ENCODE measurements at regions not wholly inside any gene's neighbourhood (a gene's known extent, or its start where the extent isn't known, plus 50 kb on each side); places are given as distances from the start of the nearest gene placed in this dataset.

GRCh38 chr1:5501206-5501930 lies 490.9 kb downstream of the NPHP4 start:
- DNase-seq (ENCODE audit: low read depth in 3 of 3) = no peak

- no peak for DNase-seq (ENCODE audit: low read depth in 3 of 3)
These were observed 491.7 kb downstream of the NPHP4 start for GRCh38 chr1:5500541-5500940.

GRCh38 chr1:5497503-5497902 lies 494.7 kb downstream of the NPHP4 start:
- no peak for DNase-seq (ENCODE audit: low read depth in 3 of 3)

DNA sequence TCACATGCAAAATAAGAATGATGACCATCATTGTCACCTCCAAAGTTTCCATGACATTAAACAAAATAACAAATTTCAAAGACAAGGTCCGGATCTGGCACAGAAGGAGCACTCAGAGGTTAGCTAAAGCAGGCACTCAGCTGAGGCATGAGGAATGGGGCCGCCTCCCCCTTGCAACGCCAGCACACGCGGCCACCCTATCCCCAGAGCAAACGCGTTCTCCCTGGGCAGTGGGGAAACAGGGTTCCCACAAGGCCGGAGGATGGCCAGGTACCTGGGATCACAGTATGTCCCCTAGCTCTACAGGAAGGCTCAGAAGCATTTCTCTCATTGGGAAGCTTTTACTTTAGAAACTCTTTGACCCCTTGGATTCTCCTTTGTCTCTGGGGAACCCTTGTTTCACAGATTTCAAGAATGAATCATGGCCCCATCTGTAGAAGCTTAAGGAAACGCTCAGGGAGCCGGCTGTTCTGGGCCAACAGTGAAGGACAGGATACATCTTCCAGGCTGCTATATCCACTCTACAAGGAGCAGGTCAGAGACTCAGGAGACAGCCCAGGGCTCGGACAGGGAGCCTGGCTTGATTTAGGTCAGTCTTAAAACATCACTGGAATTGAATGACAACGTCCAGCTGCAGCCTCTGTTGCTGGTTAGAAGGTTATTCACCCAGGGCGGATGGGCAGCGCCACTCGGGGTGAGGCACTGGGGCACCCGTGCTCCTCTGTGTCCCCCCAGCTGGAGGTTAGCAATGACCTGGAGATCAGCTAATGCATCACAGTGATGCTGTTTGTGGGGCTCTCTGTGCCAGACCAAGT lies 496.4 kb downstream of the NPHP4 start:
- DNase-seq (ENCODE audit: low read depth in 3 of 3) = no peak

DNA sequence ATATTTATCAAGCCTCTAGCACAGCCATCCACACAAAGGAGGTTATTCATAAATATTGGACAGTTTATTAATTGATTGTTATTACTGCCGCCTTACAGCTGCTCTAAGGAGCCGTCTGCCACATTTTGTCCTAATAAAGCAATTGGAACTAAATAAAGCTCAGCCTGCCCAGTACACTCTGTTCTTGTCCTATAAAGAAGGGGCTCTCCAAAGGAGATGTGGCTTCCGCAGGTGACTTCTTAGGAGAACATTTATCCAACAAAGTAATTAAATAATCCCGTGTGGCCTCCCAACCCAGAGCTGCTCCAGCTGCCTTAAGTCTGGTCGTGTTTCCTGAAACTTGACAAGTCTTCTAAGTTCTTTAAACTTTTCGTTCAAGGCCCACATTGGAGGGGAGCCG lies 497.7 kb downstream of the NPHP4 start:
- no peak for DNase-seq (ENCODE audit: low read depth in 3 of 3)

GRCh38 chr1:5493851-5494311 lies 498.3 kb downstream of the NPHP4 start:
- DNase-seq (ENCODE audit: low read depth in 3 of 3) = no peak

- DNase-seq (ENCODE audit: low read depth in 3 of 3) = no peak
These were observed 498.9 kb downstream of the NPHP4 start for GRCh38 chr1:5493275-5493674.

GRCh38 chr1:5492846-5493245 lies 499.4 kb downstream of the NPHP4 start:
- no peak for DNase-seq (ENCODE audit: low read depth in 3 of 3)

DNA sequence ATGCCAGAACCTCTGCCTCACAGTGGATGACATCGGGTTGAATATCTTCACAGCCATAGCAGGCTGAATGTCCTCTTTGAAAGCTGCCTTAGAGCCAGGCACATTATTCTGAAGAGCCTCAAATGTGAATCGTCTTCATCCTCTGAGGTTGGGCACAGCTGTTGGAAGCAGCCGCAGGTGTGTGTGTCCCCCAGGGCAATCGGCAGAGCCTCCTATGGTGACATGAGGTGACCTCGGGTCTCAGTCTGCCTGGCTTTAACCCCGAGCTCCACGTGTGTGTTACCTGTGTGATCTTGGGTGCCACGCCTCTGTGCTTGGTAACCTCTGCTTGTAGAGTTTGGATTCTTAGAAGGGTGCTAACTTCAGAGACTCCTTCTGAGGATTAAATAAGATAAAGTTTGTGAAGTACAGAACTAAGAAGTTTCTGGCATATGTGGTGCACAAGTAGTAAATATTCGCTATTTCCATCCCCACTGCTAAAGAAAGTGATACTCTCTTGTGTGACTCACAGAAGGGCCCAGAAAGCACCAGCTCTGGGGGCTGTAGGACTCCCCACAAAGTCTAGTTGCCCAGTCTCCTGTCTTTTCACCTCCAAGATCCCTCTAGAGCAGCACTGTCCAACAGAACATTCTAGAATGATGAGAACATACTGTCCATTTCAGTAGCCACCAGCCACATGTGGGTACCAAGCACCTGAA lies 500.9 kb downstream of the NPHP4 start:
- DNase-seq (ENCODE audit: low read depth in 3 of 3) = no peak

- no peak for DNase-seq (ENCODE audit: low read depth in 3 of 3)
These were observed 501.6 kb downstream of the NPHP4 start for GRCh38 chr1:5490635-5491034.

- no peak for DNase-seq (ENCODE audit: low read depth in 3 of 3)
These were observed 503.8 kb downstream of the NPHP4 start for GRCh38 chr1:5488448-5488847.

GRCh38 chr1:5485968-5486696 lies 506.1 kb downstream of the NPHP4 start:
- no peak for DNase-seq (ENCODE audit: low read depth in 3 of 3)

- no peak for DNase-seq (ENCODE audit: low read depth in 3 of 3)
These were observed 506.8 kb downstream of the NPHP4 start for GRCh38 chr1:5485436-5485835.

GRCh38 chr1:5484451-5485165 lies 507.6 kb downstream of the NPHP4 start:
- DNase-seq (ENCODE audit: low read depth in 3 of 3) = no peak

DNA sequence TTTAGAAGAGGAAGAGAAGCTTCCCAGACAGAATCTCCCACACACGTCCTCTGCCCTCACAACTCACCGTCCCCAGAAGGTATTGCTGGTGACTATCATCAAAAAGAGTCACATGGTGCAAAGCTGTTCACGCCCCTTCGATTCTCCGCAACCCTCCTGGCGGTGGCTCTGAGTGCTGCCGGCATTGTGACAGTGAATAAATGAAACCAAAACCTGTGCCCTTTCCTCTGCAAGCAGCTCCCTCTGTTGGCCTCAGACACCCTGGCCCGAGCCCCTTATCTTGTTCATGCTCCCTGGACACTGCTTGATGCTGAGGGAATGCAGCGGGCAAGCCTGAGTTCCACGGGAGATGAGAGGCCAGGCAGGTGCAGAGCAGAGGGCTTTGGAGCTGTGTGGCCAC lies 510.3 kb downstream of the NPHP4 start:
- DNase-seq (ENCODE audit: low read depth in 3 of 3) = peak in 2 of 3 experiments; percentile 18 to 28

DNA sequence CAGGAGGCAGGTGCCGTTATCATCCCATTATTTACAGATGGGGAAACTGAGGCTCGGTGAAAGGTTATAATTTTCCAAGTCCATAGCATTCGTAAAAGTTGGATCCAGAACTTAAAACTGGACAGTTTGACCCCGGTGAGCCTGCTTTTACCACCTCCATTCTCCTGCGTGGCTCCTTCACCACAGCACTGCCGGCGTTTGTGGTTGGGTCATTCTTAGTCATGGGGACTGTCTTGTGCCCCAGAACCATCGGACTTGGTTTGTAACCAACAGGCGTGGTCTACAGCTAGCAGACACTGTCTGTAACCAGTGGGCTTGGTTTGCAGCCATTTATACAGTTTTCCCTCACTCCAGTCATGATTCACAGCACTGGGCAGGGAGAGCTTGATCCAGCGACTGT lies 511.3 kb downstream of the NPHP4 start:
- no peak for DNase-seq (ENCODE audit: low read depth in 3 of 3)

- no peak for DNase-seq (ENCODE audit: low read depth in 3 of 3)
These were observed 512.2 kb downstream of the NPHP4 start for GRCh38 chr1:5479876-5480646.

- DNase-seq (ENCODE audit: low read depth in 3 of 3) = no peak
These were observed 513.3 kb downstream of the NPHP4 start for GRCh38 chr1:5478961-5479360.

- DNase-seq (ENCODE audit: low read depth in 3 of 3) = no peak
These were observed 514.0 kb downstream of the NPHP4 start for GRCh38 chr1:5478156-5478695.

GRCh38 chr1:5477716-5478115 lies 514.5 kb downstream of the NPHP4 start:
- DNase-seq (ENCODE audit: low read depth in 3 of 3) = no peak

All from stimulated activated CD4-positive, alpha-beta T cell treated with anti-CD3 and anti-CD28 coated beads, TNF-alpha, amount 100 ng/mL, for 24 hours (primary cell).